ENCODE measurements at regions not wholly inside any gene's neighbourhood (a gene's known extent, or its start where the extent isn't known, plus 50 kb on each side); places are given as distances from the start of the nearest gene placed in this dataset.

- TF ChIP-seq ELF4 (IDR thresholded peaks at IDR 0.05) (no peak), TARDBP (IDR thresholded peaks at IDR 0.05) (no peak), FOXM1 (IDR thresholded peaks at IDR 0.05; ENCODE audit: borderline replicate concordance) (no peak), PKNOX1 (IDR thresholded peaks at IDR 0.05) (no peak), NFRKB (IDR thresholded peaks at IDR 0.05) (no peak), ZNF384 (IDR thresholded peaks at IDR 0.05) (no peak), FOXA1 (IDR thresholded peaks at IDR 0.05) (no peak), BHLHE40 (IDR thresholded peaks at IDR 0.05; ENCODE audit: borderline replicate concordance) (no peak), HDGF (IDR thresholded peaks at IDR 0.05; ENCODE audit: borderline replicate concordance) (no peak), FOXK2 (IDR thresholded peaks at IDR 0.05) (no peak), L3MBTL2 (conservative IDR thresholded peaks at IDR 0.05) (no peak), CTBP1 (IDR thresholded peaks at IDR 0.05; ENCODE audit: borderline replicate concordance) (no peak), LEF1 (IDR thresholded peaks at IDR 0.05; ENCODE audit: borderline replicate concordance) (no peak), SUZ12 (IDR thresholded peaks at IDR 0.05) (no peak), SP1 (IDR thresholded peaks at IDR 0.05) (no peak), ARNT (IDR thresholded peaks at IDR 0.05) (no peak)
- POLR2A ChIA-PET: interaction anchor here (1.2 kb wide), 1 partner anchor 8 kb away, joined by 3 read pairs; no protein-coding TSS in a partner anchor
- no peak for DNase-seq (ENCODE audit: extremely low spot score)
- CTCF ChIA-PET: interaction anchor here (0.6 to 0.9 kb wide), 2 partner anchors 10 to 262 kb away, joined by 3 read pairs; no protein-coding TSS in a partner anchor
Measured at GRCh38 chr1:114337417-114337816, 173.6 kb downstream of the TRIM33 start.

DNA sequence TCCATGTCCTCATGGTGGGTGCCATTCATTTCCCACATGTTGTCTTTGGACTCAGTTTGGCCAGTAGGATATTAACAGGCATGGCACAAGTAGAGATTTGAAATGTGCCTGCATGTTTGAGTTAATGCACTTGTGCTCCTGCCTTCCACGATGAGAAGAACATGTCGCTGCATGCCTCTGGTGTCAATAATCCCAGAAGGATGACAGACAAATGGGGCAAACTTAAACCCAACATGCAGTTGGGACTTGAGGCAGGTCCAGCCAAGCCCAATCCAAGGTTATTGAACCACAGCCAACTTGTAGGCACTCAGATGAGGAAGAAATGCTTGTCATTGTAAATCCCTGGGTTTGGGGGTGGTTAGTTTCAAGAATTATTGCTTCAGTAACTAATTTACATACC, 174.6 kb downstream of the TRIM33 start:
- ChIA-PET POLR2A (no interaction called here), CTCF (no interaction called here)
- DNase-seq (ENCODE audit: extremely low spot score): no peak
- TF ChIP-seq ZNF384 (IDR thresholded peaks at IDR 0.05) (no peak), FOXK2 (IDR thresholded peaks at IDR 0.05) (no peak), ARNT (IDR thresholded peaks at IDR 0.05) (no peak), HDGF (IDR thresholded peaks at IDR 0.05; ENCODE audit: borderline replicate concordance) (no peak), ELF4 (IDR thresholded peaks at IDR 0.05) (no peak), SP1 (IDR thresholded peaks at IDR 0.05) (no peak), BHLHE40 (IDR thresholded peaks at IDR 0.05; ENCODE audit: borderline replicate concordance) (no peak), FOXM1 (IDR thresholded peaks at IDR 0.05; ENCODE audit: borderline replicate concordance) (no peak), PKNOX1 (IDR thresholded peaks at IDR 0.05) (no peak), TARDBP (IDR thresholded peaks at IDR 0.05) (no peak), NFRKB (IDR thresholded peaks at IDR 0.05) (no peak), CTBP1 (IDR thresholded peaks at IDR 0.05; ENCODE audit: borderline replicate concordance) (no peak), L3MBTL2 (conservative IDR thresholded peaks at IDR 0.05) (no peak), FOXA1 (IDR thresholded peaks at IDR 0.05) (no peak), LEF1 (IDR thresholded peaks at IDR 0.05; ENCODE audit: borderline replicate concordance) (no peak), SUZ12 (IDR thresholded peaks at IDR 0.05) (no peak)

- no peak for TF ChIP-seq PKNOX1 (IDR thresholded peaks at IDR 0.05)
- TF ChIP-seq ZNF384 (IDR thresholded peaks at IDR 0.05): no peak
- TF ChIP-seq FOXK2 (IDR thresholded peaks at IDR 0.05): no peak
- no peak for TF ChIP-seq BHLHE40 (IDR thresholded peaks at IDR 0.05; ENCODE audit: borderline replicate concordance)
- no peak for TF ChIP-seq CTBP1 (IDR thresholded peaks at IDR 0.05; ENCODE audit: borderline replicate concordance)
- TF ChIP-seq ARNT (IDR thresholded peaks at IDR 0.05): no peak
- TF ChIP-seq NFRKB (IDR thresholded peaks at IDR 0.05): no peak
- no peak for TF ChIP-seq FOXM1 (IDR thresholded peaks at IDR 0.05; ENCODE audit: borderline replicate concordance)
- TF ChIP-seq ELF4 (IDR thresholded peaks at IDR 0.05): no peak
- no peak for TF ChIP-seq HDGF (IDR thresholded peaks at IDR 0.05; ENCODE audit: borderline replicate concordance)
- TF ChIP-seq L3MBTL2 (conservative IDR thresholded peaks at IDR 0.05): no peak
- TF ChIP-seq SUZ12 (IDR thresholded peaks at IDR 0.05): no peak
- TF ChIP-seq LEF1 (IDR thresholded peaks at IDR 0.05; ENCODE audit: borderline replicate concordance): no peak
- TF ChIP-seq FOXA1 (IDR thresholded peaks at IDR 0.05): no peak
- POLR2A ChIA-PET: no interaction called here
- DNase-seq (ENCODE audit: extremely low spot score): no peak
- CTCF ChIA-PET: no interaction called here
Measured at GRCh38 chr1:114335273-114335672, 175.7 kb downstream of the TRIM33 start.

GRCh38 chr1:114334297-114334696, 176.7 kb downstream of the TRIM33 start:
- TF ChIP-seq CTBP1 (IDR thresholded peaks at IDR 0.05; ENCODE audit: borderline replicate concordance): no peak

GRCh38 chr1:114333690-114334089, 177.3 kb downstream of the TRIM33 start:
- ChIA-PET CTCF (interaction anchor here (0.7 to 1.0 kb wide), 3 partner anchors 12 to 777 kb away, joined by 3 read pairs; no protein-coding TSS in a partner anchor), POLR2A (no interaction called here)
- no peak for DNase-seq (ENCODE audit: extremely low spot score)
- TF ChIP-seq NFRKB (IDR thresholded peaks at IDR 0.05) (no peak), L3MBTL2 (conservative IDR thresholded peaks at IDR 0.05) (no peak)

More at GRCh38 chr1:114334297-114334696, 176.7 kb downstream of the TRIM33 start:
- ChIA-PET CTCF (interaction anchor here (0.9 kb wide), 1 partner anchor 13 kb away, joined by 3 read pairs; no protein-coding TSS in a partner anchor), POLR2A (no interaction called here)
- DNase-seq (ENCODE audit: extremely low spot score): no peak

GRCh38 chr1:114331936-114332335, 178.3 kb upstream of the SYT6 start:
- ChIA-PET CTCF (no interaction called here), POLR2A (no interaction called here)
- TF ChIP-seq ZNF384 (IDR thresholded peaks at IDR 0.05) (no peak), SUZ12 (IDR thresholded peaks at IDR 0.05) (no peak), FOXK2 (IDR thresholded peaks at IDR 0.05) (no peak), FOXM1 (IDR thresholded peaks at IDR 0.05; ENCODE audit: borderline replicate concordance) (no peak), PKNOX1 (IDR thresholded peaks at IDR 0.05) (no peak), HDGF (IDR thresholded peaks at IDR 0.05; ENCODE audit: borderline replicate concordance) (no peak), BHLHE40 (IDR thresholded peaks at IDR 0.05; ENCODE audit: borderline replicate concordance) (no peak), L3MBTL2 (conservative IDR thresholded peaks at IDR 0.05) (no peak), TARDBP (IDR thresholded peaks at IDR 0.05) (no peak), NFRKB (IDR thresholded peaks at IDR 0.05) (no peak), FOXA1 (IDR thresholded peaks at IDR 0.05) (no peak), LEF1 (IDR thresholded peaks at IDR 0.05; ENCODE audit: borderline replicate concordance) (no peak), ELF4 (IDR thresholded peaks at IDR 0.05) (no peak), ARNT (IDR thresholded peaks at IDR 0.05) (no peak), CTBP1 (IDR thresholded peaks at IDR 0.05; ENCODE audit: borderline replicate concordance) (no peak), SP1 (IDR thresholded peaks at IDR 0.05) (no peak)
- DNase-seq (ENCODE audit: extremely low spot score): no peak
